ENCODE measurements at regions not wholly inside any gene's neighbourhood (a gene's known extent, or its start where the extent isn't known, plus 50 kb on each side); places are given as distances from the start of the nearest gene placed in this dataset.

DNA sequence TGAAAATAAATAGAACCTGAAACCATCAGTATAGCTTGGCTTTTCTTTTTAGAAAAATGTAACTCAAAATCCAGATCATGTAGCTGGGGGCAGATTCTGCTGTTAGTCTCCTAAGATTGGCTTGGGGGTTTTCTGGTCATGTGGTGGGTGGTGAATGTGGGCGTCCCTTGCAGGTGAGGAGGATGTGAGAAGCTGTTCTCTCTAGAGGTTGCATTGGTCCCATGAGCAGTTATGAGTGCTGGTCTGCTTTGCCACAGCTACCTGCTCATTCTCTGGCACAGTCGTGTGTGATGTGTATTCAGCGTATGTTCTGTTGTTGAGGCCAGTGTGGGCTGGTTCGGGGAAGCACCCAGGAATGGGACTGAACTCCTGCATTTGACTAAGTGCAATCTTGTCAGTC, 466.8 kb downstream of the DIRAS2 start:
- Histone ChIP-seq H3K9ac (ENCODE audit: extremely low read depth, low read length, poor library complexity, severe bottlenecking) (no peak overlapping the region), H3K4me1 (ENCODE audit: control insufficient read depth, insufficient read depth, low read length) (no peaks in the 10 kb centered on the region), H3K36me3 (ENCODE audit: control insufficient read depth, insufficient read depth, low read length) (no peaks in the 10 kb centered on the region), H3K9me3 (ENCODE audit: control insufficient read depth, low read length) (no peaks in the 10 kb centered on the region), H3K27me3 (ENCODE audit: control insufficient read depth, insufficient read depth, low read length, poor library complexity, severe bottlenecking) (no peaks in the 10 kb centered on the region), H3K27ac (ENCODE audit: low read depth, low read length) (no peak overlapping the region), H3K4me3 (ENCODE audit: low read length) (no peak overlapping the region)
- 86 to 90% methylated on average over 3 to 4 of the region's 4 CpGs for WGBS, 2 experiments (ENCODE audit: insufficient coverage in 1 of 2, insufficient read length in 1 of 2)
- TF ChIP-seq, protein P1, sequence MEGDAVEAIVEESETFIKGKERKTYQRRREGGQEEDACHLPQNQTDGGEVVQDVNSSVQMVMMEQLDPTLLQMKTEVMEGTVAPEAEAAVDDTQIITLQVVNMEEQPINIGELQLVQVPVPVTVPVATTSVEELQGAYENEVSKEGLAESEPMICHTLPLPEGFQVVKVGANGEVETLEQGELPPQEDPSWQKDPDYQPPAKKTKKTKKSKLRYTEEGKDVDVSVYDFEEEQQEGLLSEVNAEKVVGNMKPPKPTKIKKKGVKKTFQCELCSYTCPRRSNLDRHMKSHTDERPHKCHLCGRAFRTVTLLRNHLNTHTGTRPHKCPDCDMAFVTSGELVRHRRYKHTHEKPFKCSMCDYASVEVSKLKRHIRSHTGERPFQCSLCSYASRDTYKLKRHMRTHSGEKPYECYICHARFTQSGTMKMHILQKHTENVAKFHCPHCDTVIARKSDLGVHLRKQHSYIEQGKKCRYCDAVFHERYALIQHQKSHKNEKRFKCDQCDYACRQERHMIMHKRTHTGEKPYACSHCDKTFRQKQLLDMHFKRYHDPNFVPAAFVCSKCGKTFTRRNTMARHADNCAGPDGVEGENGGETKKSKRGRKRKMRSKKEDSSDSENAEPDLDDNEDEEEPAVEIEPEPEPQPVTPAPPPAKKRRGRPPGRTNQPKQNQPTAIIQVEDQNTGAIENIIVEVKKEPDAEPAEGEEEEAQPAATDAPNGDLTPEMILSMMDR (conservative IDR thresholded peaks at IDR 0.05), result no peak
- no peak overlapping the region for H3K27ac Mint-ChIP-seq
- peaks cover 2% of the 10 kb centered on the region for H3K27me3 Mint-ChIP-seq (ENCODE audit: insufficient read depth)
- H3K4me1 Mint-ChIP-seq, result no peaks in the 10 kb centered on the region
- H3K4me3 Mint-ChIP-seq, result no peak overlapping the region
- no peak for DNase-seq
- no peaks in the 10 kb centered on the region for H3K9me3 Mint-ChIP-seq
- H3K36me3 Mint-ChIP-seq (ENCODE audit: low read depth), result no peaks in the 10 kb centered on the region

DNA sequence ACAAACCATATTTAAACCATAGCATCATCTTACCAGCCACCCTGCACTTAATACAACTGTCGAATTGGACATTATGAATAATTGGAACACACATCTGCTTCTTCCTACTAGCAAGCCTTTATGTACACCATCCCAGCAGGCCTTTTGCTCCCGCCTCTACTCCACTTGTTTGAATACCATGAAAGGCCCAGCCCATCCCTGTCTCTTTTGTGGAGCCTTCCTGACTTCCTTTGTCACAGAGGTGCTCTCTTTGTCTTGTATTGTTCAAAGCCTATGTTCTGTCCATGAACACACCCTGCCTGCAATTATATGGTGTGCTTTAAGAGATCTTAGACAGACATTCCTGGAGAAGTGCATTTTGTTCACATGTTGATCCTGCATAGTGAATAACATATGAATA, 465.7 kb downstream of the DIRAS2 start:
- Mint-ChIP-seq H3K9me3 (no peaks in the 10 kb centered on the region), H3K27ac (no peak overlapping the region), H3K27me3 (ENCODE audit: insufficient read depth) (no peaks in the 10 kb centered on the region), H3K4me1 (no peaks in the 10 kb centered on the region), H3K36me3 (ENCODE audit: low read depth) (no peaks in the 10 kb centered on the region), H3K4me3 (no peak overlapping the region)
- Histone ChIP-seq H3K36me3 (ENCODE audit: control insufficient read depth, insufficient read depth, low read length) (no peaks in the 10 kb centered on the region), H3K9me3 (ENCODE audit: control insufficient read depth, low read length) (no peaks in the 10 kb centered on the region), H3K9ac (ENCODE audit: extremely low read depth, low read length, poor library complexity, severe bottlenecking) (no peak overlapping the region), H3K27ac (ENCODE audit: low read depth, low read length) (no peak overlapping the region), H3K27me3 (ENCODE audit: control insufficient read depth, insufficient read depth, low read length, poor library complexity, severe bottlenecking) (no peaks in the 10 kb centered on the region), H3K4me1 (ENCODE audit: control insufficient read depth, insufficient read depth, low read length) (no peaks in the 10 kb centered on the region), H3K4me3 (ENCODE audit: low read length) (no peak overlapping the region)
- TF ChIP-seq, protein P1 (conservative IDR thresholded peaks at IDR 0.05), result no peak
- WGBS, 2 experiments (ENCODE audit: insufficient coverage in 1 of 2, insufficient read length in 1 of 2), result 89 to 100% methylated on average over 2 of the region's 2 CpGs
- no peak for DNase-seq

DNA sequence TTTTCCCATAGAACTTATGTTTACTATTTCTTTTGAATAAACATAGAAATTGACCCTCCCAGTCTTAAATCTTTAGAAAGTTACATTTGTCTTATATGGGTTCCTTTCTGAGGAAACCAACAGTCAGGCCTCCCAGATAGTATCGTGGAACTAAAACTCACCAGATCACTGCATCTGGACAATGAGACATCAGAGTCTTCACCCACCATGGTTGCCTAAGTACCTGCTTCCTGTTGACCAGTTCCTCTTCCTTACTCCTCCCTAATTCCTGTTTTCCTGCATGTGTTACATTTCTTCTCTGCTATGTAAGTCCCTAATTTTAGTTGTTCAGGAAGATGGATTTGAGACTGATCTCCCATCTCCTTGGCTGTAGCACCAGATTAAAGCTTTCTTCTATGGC, 462.2 kb downstream of the DIRAS2 start:
- TF ChIP-seq, protein P1 (conservative IDR thresholded peaks at IDR 0.05), result no peak
- H3K27ac ChIP-seq (ENCODE audit: low read depth, low read length), result no peak overlapping the region
- H3K27ac Mint-ChIP-seq, result no peak overlapping the region
- H3K4me3 Mint-ChIP-seq, result no peak overlapping the region
- H3K4me1 ChIP-seq (ENCODE audit: control insufficient read depth, insufficient read depth, low read length), result no peaks in the 10 kb centered on the region
- no peak overlapping the region for H3K9ac ChIP-seq (ENCODE audit: extremely low read depth, low read length, poor library complexity, severe bottlenecking)
- DNase-seq, result no peak
- no peaks in the 10 kb centered on the region for H3K9me3 Mint-ChIP-seq
- no peaks in the 10 kb centered on the region for H3K9me3 ChIP-seq (ENCODE audit: control insufficient read depth, low read length)
- H3K27me3 Mint-ChIP-seq (ENCODE audit: insufficient read depth), result no peaks in the 10 kb centered on the region
- H3K27me3 ChIP-seq (ENCODE audit: control insufficient read depth, insufficient read depth, low read length, poor library complexity, severe bottlenecking), result no peaks in the 10 kb centered on the region
- no peak overlapping the region for H3K4me3 ChIP-seq (ENCODE audit: low read length)
- H3K4me1 Mint-ChIP-seq, result no peaks in the 10 kb centered on the region
- 94 to 100% methylated on average over 1 of the region's 1 CpG for WGBS, 2 experiments (ENCODE audit: insufficient coverage in 1 of 2, insufficient read length in 1 of 2)
- H3K36me3 Mint-ChIP-seq (ENCODE audit: low read depth), result no peaks in the 10 kb centered on the region
- H3K36me3 ChIP-seq (ENCODE audit: control insufficient read depth, insufficient read depth, low read length), result no peaks in the 10 kb centered on the region

All from endodermal cell (in vitro differentiated cells).